SIG-M5 treated with dmso at 0.1 percent for 504 hours (cell line): ENCODE measurements at regions not wholly inside any gene's neighbourhood (a gene's known extent, or its start where the extent isn't known, plus 50 kb on each side); places are given as distances from the start of the nearest gene placed in this dataset.
"Not testable (repeated sequence)": the region's sequence is repeated elsewhere in the genome, so short reads cannot be mapped to it uniquely, and the experiment has no call there.

Source experiments
- DNase-seq: peaks from one replicate; lab custom pipeline; 2025; ENCODE audit not compliant: unreplicated experiment; lab: John Stamatoyannopoulos, UW

DNA sequence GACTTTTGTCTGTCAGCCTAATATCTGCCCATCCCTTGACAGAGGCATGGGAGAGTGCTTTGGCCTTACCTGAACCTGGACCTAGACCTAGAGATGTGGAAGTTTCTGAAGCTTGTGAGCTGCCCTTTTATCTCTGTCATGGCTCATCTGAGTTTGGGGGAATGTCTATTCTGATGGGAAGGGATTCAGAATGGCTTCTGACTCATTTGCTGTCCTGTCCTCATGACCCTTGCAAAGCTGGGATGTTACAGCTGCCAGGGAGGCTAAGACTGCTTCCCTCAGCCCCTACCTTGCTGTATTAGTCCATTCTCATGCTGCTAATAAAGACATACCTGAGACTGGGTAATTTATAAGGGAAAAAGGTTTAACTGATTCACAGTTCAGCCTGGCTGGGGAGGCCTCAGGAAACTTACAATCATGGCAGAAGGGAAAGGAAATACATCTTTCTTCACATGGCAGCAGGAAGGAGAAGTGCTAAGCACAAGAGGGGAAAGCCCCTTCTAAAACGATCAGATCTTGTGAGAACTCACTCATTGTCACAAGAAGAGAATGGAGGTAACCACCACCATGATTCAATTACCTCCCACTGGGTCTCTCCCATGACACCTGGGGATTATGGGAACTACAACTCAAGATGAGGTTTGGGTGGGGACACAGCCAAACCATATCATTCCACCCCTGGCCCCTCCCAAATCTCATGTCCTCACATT lies 252.2 kb downstream of the ERMARD start:
- no peak for DNase-seq

DNA sequence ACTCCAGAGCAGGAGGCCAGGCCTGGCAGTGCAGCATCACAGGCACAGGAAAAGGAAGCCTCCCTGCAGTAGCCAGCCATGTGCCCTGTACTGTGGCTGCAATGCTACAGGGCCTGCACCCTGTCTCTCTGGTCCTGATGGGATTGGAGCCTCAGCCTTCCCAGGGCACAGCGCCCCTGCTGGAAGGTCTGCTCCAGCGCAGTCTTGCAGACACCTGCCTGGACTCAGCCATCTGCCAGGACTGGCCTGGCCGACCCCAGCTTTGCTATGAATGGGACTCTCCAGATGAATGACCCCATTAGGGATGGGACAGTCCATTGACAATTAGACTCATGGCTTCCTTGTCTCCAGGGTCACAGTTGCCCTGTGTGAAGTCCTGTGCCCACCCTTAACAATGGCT lies 251.6 kb downstream of the ERMARD start:
- DNase-seq: no peak

GRCh38 chr6:170001782-170002181 lies 250.4 kb downstream of the ERMARD start:
- not testable (repeated sequence) for DNase-seq

DNA sequence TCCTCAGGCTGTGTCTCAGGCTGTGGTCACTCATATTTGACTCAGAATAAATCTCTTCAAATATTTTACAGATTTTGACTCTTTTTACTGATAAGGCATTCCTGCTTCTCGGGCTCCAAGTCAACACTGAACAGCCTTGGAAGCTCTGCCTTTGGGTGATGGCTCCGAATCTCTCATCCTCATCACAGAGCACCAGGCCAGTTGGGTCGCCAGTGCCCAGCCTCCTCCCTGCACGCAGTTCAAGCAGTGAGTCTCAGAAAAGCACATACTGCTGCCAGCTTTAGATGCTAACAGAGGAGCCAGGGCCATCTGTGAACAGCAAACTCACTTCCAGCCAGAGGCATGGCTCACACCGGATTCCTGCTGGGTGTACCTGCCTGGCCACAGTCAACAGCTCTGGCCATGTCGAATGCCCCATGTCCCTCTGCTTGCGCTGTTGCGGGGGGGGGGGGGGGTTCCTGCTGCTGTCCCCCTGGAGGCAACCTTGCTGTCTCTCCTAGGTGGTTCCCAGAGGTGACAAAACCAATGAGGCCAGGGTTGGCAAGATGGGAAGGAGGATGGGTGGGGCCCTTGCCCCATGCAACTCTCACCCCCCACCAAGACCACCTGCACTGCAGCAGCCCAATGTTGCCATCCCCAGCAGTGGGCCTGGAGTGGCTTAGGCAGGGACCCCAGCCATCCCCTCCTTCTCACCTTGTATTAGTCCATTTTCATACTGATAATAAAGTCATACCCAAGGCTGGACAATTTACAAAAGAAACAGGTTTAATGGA lies 248.8 kb downstream of the ERMARD start:
- no peak for DNase-seq

GRCh38 chr6:169999367-169999766 lies 247.9 kb downstream of the ERMARD start:
- DNase-seq: no peak

GRCh38 chr6:169998457-169998856 lies 247.0 kb downstream of the ERMARD start:
- no peak for DNase-seq

DNA sequence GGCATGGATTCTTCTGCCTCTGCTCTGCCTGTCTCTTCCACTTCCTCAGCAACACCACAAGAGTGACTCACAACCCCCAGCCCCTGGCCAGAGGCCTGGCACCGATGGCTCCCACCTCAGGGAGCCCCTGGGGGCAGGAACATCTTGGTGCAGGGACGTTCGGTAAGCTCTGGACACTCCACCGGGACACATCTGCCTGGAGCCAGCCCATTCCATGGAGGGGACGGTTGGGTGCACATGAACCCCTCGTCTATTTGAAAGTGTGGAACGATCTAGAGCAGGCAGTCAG lies 246.5 kb downstream of the ERMARD start:
- DNase-seq: no peak

- DNase-seq: no peak
Measured at GRCh38 chr6:169997187-169997929, 245.9 kb downstream of the ERMARD start.

GRCh38 chr6:169996378-169997051 lies 245.1 kb downstream of the ERMARD start:
- no peak for DNase-seq

- no peak for DNase-seq
Measured at GRCh38 chr6:169994739-169995138, 243.3 kb downstream of the ERMARD start.

DNA sequence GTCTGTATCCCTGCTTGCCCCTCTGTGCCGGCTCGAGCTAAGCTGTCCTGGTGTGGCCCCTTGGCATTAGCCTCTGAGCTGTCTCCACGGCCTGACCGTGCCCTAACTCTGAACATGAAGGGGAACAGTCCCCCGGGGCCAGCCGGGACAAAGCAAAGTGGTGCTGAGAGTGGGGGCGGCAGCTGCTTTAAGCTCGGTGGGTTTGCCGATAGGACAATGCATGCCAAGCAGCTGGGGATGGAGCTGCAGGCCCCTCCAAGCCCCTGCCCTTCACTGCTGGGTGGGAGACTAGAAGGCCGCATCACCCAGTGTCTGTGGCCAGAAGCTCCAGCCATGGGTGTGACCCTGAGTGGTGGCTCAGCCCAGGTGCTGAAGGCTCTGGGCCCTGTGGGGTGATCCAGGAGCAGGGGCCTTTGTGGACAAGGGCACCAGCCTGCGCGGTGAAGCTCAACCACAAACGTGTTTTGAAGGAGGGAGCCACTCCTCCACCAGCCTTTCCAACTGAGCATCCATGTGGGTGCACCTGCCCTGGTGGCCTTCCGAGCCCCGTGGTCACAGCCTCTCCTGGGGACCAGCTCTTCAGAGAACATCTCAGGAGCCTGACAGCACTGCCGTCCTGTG lies 242.5 kb downstream of the ERMARD start:
- no peak for DNase-seq

DNA sequence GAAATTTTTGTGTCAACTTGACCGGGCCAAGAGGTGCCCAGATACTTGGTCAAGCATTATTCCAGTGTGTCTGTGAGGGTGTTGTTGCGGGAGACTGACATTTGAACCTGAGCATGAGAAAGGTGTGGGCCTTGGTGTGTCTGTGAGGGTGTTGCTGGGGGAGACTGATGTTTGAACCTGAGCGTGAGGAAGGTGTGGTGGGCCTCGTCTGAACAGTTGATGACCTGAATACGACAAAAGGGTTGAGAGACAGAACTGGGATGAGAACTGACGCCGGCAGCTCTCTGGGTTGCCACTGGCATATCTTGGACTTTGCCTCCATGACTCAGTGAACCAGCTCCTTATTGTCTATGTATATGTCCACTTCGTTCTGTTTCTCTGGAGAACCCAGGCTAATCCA lies 240.5 kb downstream of the ERMARD start:
- DNase-seq: no peak

- no peak for DNase-seq
Measured at GRCh38 chr6:169991031-169991390, 239.6 kb downstream of the ERMARD start.

DNA sequence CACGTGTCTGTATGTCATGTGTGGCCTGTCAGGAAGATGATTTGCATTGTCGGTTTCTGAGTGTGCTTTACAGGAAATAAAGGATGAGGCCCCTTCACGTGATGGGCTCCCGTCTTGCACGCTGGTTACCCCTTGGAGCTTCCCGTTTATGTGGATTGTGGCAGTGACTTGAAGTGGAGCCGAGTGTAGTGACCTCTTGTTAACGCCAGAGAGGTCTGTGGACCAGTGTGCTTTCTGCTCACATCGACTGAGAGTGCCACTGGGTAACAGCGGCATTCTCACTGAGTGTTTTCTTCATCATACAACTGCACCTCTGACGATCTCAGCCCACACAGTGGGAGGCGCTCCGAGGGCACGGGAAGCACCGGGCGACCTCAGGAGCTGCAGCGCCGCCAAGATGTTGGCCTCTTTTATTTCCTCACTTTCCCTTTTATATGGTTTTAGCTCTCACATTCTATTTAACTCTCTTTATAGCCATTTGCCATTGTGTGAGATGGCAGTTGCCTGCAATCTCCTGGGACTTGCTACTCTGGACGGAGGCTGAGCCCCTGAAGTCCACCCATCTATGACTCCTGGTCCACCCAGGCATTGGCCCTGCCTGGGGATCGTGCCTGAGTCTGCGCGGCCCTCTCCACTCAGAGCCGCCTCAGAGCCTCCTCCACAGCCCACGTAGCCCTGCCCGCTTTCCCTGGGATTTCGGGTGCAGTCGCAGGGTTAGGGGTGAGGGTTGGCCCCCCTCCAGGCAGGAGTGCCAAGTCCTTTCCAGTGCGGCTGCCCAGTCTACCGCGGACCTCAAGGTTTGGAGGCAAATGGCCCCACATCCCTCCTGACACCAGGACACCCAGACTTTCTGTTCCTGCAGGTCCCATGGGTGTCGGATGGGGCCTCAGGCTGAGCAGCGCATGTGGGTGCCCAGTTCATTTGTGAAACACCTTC lies 238.9 kb downstream of the ERMARD start:
- DNase-seq: no peak

DNA sequence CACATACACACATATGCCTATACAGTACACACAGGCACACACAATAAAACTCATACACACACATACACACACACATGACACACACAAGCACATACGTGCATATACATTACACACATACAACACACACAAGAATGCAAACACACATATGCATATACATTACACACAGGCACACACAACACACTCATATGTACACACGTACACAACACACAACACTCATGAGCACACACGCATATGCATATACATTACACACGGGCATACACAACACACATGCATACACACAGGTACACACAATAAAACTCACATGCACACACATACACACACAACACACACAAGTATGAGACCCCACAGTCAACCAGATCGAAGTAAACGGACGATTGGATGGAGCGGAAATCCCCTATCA lies 238.2 kb downstream of the ERMARD start:
- DNase-seq: no peak

DNA sequence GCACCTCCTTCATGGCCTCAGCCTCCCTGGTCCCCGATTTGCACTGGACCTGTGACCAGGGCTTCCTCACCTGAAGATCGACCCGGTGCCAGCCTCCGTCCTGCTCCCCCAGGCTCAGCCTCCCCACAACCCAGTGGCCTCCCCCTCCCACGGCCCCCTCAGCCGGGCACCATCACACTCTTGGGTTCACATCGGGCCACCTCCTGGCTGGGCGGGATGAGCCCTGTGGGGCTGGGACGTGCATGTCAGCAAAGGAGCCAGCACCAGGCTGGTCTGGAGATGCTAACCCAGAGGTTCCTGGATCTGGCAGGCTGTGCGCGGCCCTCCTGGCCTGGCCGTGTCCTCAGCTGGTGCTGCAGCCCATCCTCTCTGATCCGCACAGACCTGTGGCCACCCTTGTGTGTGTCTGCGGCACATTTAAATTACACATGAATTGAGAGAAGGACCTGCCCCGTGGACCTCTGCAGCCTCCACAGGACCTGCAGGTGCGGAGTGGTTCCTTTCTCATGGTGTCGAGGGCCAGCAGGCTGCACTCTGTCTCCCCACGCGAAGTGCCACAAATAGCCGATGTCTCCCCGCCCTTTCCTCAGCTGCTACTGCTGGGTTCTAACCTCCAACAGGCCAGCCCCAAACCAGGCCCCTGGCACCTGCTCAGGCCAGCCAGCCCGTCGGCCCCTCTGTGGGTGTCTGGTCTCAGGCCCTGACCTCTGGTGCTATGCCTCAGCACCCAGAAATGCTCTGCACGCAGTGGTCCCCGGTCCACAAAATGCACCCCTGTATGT lies 237.5 kb downstream of the ERMARD start:
- DNase-seq: no peak

- DNase-seq: no peak
Measured at GRCh38 chr6:169986848-169987498, 235.6 kb downstream of the ERMARD start.

GRCh38 chr6:169986171-169986847 lies 234.9 kb downstream of the ERMARD start:
- DNase-seq: no peak
